DMS 273 (cell line): ENCODE measurements at regions not wholly inside any gene's neighbourhood (a gene's known extent, or its start where the extent isn't known, plus 50 kb on each side); places are given as distances from the start of the nearest gene placed in this dataset.
A peak's percentile ranks its signal among the peaks of the same experiment; 100 is the strongest.

Experiments used
- DNase-seq: peaks from one replicate; lab custom pipeline; 2025; ENCODE audit not compliant: unreplicated experiment; lab: John Stamatoyannopoulos, UW

GRCh38 chr12:67452119-67452805 lies 183.1 kb downstream of the CAND1 start:
- DNase-seq = no peak

DNA sequence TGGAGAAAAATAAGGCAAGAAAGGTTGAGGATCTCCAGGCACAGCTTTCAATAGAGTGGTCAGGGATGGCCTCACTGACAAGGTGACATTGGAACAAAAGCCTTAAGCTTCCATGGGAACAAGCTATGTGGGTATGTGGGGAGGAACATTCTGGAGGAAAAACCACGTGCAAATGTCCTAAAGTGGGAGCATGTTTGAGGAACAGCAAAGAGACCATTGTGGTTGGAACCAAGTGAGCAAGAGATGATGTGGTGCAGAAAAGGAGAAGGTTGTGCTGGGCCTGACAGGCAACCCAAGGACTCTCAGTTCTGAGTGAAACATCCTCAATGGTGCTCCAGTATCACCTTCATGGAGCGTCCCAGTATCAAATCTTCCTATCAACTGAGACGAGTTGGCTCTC lies 184.0 kb downstream of the CAND1 start:
- DNase-seq = no peak

DNA sequence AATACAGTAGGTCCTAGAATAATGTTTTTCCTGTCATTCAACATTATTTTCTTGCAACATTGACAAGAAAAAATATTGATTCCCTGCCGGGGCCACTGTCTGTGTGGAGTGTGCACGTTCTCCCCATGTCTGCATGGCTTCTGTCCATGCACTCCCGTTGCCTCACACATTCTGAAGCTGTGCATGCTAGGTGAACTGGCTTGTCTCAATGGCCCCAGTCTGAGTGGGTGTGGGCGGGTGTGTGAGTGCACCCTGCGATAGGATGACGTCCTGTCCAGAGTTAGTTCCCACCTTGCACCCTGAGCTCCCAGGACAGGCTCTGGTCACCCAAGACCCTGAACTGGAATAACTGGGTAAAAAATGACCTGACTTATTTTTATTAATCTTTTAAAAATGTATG lies 186.1 kb downstream of the CAND1 start:
- DNase-seq = no peak

- peak; percentile 94 for DNase-seq
Measured at GRCh38 chr12:67456431-67456901, 187.3 kb downstream of the CAND1 start.

- DNase-seq = no peak
Measured at GRCh38 chr12:67457136-67457535, 188.0 kb downstream of the CAND1 start.

GRCh38 chr12:67457778-67458665 lies 188.9 kb downstream of the CAND1 start:
- DNase-seq = peak; percentile 35

DNA sequence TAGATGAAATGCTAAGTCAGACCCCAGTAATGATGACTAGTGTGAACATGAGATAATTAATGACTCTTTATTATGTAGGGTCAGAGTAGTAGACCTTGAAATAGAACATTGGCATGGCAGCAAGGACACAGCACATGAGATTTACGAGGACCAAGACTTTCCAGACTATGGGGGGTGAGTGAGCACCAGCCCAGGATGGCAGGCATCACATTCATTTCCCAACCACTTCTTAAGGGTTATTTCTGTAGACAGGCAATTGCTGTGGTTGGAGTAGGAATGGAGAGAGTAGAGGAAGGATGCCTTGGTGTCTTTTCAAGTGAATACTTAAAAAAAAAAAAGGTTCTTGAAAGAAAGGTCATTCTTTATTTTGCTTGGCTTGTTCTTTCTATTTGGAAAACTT lies 189.4 kb upstream of the DYRK2 start:
- DNase-seq = no peak

GRCh38 chr12:67459578-67459977 lies 189.0 kb upstream of the DYRK2 start:
- no peak for DNase-seq

GRCh38 chr12:67460388-67460787 lies 188.2 kb upstream of the DYRK2 start:
- no peak for DNase-seq

- no peak for DNase-seq
Measured at GRCh38 chr12:67468549-67469245, 179.8 kb upstream of the DYRK2 start.

DNA sequence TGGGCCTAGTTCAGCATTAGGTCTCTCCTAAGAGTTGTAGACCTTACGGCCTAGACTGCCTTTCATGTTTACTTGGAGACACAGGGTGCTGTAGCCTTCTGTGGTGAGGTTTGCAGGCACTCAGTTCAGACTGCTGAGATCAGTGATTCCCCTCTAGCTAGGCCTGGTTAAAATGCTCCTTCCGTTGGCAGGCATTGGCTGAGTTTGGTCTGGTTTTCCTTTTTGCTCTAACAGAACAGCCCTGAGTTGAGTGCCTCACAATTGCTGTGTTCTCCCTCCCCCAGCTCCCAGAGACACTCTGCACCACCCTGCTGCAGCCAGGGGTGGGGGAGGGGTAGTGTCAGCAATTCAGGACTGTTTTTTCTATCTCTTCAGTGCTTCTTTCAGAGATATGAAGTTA lies 178.9 kb upstream of the DYRK2 start:
- DNase-seq = no peak

- peak; percentile 2 for DNase-seq
Measured at GRCh38 chr12:67471810-67472209, 176.7 kb upstream of the DYRK2 start.

GRCh38 chr12:67472539-67472938 lies 176.0 kb upstream of the DYRK2 start:
- DNase-seq = peak; percentile 1

GRCh38 chr12:67474934-67475620 lies 173.5 kb upstream of the DYRK2 start:
- no peak for DNase-seq

- no peak for DNase-seq
Measured at GRCh38 chr12:67475725-67476124, 172.8 kb upstream of the DYRK2 start.

DNA sequence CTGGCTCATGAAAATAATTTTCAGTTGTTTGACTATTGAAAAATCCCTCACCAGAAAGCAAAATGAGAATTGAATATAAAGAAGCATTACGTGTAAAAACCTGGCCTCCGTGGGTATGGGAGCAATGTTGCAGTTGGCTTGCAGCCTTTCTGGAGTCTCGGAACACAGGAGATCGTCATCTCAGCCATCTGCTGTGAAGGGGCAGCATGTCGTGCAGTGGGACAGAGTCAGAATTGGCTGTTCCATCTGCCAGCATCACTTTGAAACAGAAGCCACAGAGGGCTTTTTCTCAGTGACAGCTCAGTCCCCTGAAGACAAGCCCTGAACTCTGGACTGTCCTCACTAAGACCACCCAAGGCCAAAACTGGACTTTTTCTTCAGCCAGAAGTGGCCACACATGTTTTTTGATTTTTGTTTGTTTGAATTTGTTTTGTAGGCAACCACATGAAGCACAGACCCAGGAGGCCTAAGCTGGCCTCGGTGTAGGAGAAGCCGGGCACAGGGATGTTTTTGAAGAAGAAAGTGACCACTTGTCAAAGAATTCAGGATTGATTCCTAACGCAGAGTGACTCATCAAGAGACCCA lies 170.8 kb upstream of the DYRK2 start:
- DNase-seq = peak; percentile 70

DNA sequence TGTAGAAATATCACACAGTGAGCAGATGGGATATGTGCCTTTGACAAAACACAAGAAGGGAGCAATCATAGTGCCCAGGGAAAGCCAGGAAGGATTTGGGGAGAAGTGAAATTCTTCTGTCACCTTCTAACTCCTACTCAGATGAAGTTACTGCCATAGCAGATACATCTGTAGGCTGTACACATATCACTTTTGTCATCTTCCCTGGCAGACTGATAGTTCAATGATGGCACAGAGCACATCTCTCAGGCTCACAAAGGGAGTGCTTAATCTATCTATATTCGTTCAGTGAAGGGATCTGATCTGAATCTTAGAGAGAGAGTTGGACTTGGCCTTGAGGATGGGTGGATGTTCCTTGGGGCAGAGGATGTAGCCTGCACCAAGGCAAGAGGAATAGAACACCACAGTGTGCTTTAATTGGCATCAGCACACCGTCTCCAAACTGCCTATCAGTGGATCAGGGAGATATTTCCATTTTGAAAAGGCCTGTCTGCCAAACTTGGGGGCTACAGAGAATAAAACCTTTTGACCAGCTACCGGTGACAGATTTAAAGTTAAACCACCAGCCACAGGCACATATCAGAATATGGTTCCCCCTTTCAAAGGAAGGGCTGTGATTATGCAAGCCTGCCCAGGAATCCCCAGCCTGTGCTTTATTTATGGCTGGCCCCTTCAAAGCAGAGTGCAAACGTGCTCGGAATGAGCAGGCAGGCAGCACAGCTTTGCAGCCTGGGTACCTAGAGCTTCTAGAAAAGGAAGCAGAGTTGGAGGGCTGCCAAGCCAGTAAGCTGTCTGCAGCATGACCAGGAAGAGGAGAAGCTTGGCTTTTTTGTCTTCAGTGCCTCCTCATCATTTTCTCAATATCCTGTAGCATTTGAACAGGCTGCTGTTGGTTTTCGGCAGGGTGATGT lies 165.5 kb upstream of the DYRK2 start:
- peak; percentile 33 for DNase-seq

GRCh38 chr12:67483871-67484554 lies 164.5 kb upstream of the DYRK2 start:
- DNase-seq = no peak
